Fibroblast of lung (primary cell): ENCODE measurements at regions not wholly inside any gene's neighbourhood (a gene's known extent, or its start where the extent isn't known, plus 50 kb on each side); places are given as distances from the start of the nearest gene placed in this dataset.

Experiments
- DNase-seq, 2 donors: peaks; one replicate each; pipeline versions ENCODE4 v3.0.0 to v3.0.0-alpha.2; 2010; ENCODE audit warnings: low read depth in 2 of 2
- H2AFZ ChIP-seq: 2 replicates; pipeline ENCODE4 v1.5.1; 2012; ENCODE audit warnings: low read length, control low read depth, inconsistent platforms
- H3K27ac ChIP-seq: 2 replicates; pipeline ENCODE4 v1.5.1; 2011; ENCODE audit warnings: low read length, control low read depth; ENCODE audit not compliant: insufficient read depth
- H3K27me3 ChIP-seq: 2 replicates; pipeline ENCODE4 v1.5.1; 2011; ENCODE audit warnings: mild to moderate bottlenecking, low read length; ENCODE audit not compliant: control insufficient read depth, insufficient read depth
- H3K36me3 ChIP-seq: 2 replicates; pipeline ENCODE4 v1.5.1; 2011; ENCODE audit warnings: low read length; ENCODE audit not compliant: control insufficient read depth, insufficient read depth
- H3K4me1 ChIP-seq: 2 replicates; pipeline ENCODE4 v1.5.1; 2011; ENCODE audit warnings: low read length; ENCODE audit not compliant: control insufficient read depth, insufficient read depth; ENCODE audit errors: extremely low read depth
- H3K4me2 ChIP-seq: 2 replicates; pipeline ENCODE4 v1.5.1; 2011; ENCODE audit warnings: low read length, control low read depth; ENCODE audit not compliant: insufficient read depth; ENCODE audit errors: extremely low read depth
- H3K4me3 ChIP-seq, 4 experiments: fragments of 200-600 bp in 1 of 4; sonication (generic) in 1 of 4; replicated peaks in 1 of 4; 2 replicates each; pipeline ENCODE4 v1.5.1; 2011 to 2016; ENCODE audit warnings: low read length in 4 of 4, low read depth in 3 of 4, mild to moderate bottlenecking in 3 of 4, control low read depth in 2 of 4, inconsistent platforms in 1 of 4, mixed read lengths in 1 of 4; ENCODE audit not compliant: insufficient read depth in 1 of 4; ENCODE audit errors: control extremely low read depth in 1 of 4
- H3K79me2 ChIP-seq: 2 replicates; pipeline ENCODE4 v1.5.1; 2012; ENCODE audit warnings: mild to moderate bottlenecking, low read length, inconsistent platforms; ENCODE audit not compliant: control insufficient read depth, insufficient read depth
- H3K9ac ChIP-seq: 2 replicates; pipeline ENCODE4 v1.5.1; 2011; ENCODE audit warnings: mild to moderate bottlenecking, low read length, control low read depth; ENCODE audit not compliant: insufficient read depth
- H3K9me3 ChIP-seq: 2 replicates; pipeline ENCODE4 v1.5.1; 2012; ENCODE audit warnings: low read depth, low read length; ENCODE audit not compliant: control insufficient read depth, insufficient read depth
- H4K20me1 ChIP-seq: 2 replicates; pipeline ENCODE4 v1.5.1; 2011; ENCODE audit warnings: low read length; ENCODE audit not compliant: control insufficient read depth, insufficient read depth; ENCODE audit errors: extremely low read depth
- EZH2 ChIP-seq: IDR thresholded peaks from 2 replicates; pipeline ENCODE4 v1.5.1; 2012; ENCODE audit warnings: low read length, control low read depth, mild to moderate bottlenecking; ENCODE audit errors: missing control alignments
- TF ChIP-seq, protein P1 (sequence below), 2 donors: IDR thresholded peaks in 1 of 2; conservative IDR thresholded peaks in 1 of 2; 1 replicate in 1 of 2; 2 replicates in 1 of 2; pipeline ENCODE4 v1.5.1; 2011 to 2012; ENCODE audit warnings: low read length in 2 of 2, control low read depth in 1 of 2, inconsistent platforms in 1 of 2, low read depth in 1 of 2, mild to moderate bottlenecking in 1 of 2

DNA sequence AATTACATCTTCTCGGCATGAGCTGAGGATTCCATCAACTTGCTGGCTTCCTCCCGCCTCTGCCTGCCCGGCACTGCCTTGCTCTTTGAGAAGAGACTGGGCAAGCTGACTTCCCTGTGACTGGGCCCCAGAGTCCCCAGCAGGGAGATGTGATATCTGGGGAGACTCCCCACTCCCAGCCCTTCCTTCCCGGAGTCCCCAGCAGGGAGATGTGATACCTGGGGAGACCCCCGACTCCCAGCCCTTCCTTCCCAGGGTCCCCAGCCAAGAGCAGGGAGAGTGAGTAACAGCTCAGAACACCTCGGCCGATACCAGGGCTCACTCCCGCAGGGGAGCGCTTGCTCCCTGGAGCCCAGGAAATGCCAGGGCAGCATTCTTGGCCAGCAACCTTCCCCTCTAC is 90.1 kb upstream of the NEURL1B start:
- no peak for DNase-seq
- Histone ChIP-seq H3K4me3 (no peak overlapping the region), H3K36me3 (no peaks in the 10 kb centered on the region), H3K27me3 (peaks cover 12% of the 10 kb centered on the region), H2AFZ (no peak overlapping the region), H4K20me1 (peaks cover 2% of the 10 kb centered on the region), H3K9me3 (no peaks in the 10 kb centered on the region), H3K79me2 (no peaks in the 10 kb centered on the region), H3K27ac (no peak overlapping the region), H3K4me1 (no peaks in the 10 kb centered on the region), H3K9ac (no peak overlapping the region), H3K4me2 (no peak overlapping the region)
- TF ChIP-seq, protein P1, sequence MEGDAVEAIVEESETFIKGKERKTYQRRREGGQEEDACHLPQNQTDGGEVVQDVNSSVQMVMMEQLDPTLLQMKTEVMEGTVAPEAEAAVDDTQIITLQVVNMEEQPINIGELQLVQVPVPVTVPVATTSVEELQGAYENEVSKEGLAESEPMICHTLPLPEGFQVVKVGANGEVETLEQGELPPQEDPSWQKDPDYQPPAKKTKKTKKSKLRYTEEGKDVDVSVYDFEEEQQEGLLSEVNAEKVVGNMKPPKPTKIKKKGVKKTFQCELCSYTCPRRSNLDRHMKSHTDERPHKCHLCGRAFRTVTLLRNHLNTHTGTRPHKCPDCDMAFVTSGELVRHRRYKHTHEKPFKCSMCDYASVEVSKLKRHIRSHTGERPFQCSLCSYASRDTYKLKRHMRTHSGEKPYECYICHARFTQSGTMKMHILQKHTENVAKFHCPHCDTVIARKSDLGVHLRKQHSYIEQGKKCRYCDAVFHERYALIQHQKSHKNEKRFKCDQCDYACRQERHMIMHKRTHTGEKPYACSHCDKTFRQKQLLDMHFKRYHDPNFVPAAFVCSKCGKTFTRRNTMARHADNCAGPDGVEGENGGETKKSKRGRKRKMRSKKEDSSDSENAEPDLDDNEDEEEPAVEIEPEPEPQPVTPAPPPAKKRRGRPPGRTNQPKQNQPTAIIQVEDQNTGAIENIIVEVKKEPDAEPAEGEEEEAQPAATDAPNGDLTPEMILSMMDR (conservative IDR thresholded peaks at IDR 0.05 in 1 of 2, IDR thresholded peaks at IDR 0.05 in 1 of 2; ENCODE audit: low read depth in 1 of 2, low read length in 2 of 2), result no peak
- no peak for TF ChIP-seq EZH2

DNA sequence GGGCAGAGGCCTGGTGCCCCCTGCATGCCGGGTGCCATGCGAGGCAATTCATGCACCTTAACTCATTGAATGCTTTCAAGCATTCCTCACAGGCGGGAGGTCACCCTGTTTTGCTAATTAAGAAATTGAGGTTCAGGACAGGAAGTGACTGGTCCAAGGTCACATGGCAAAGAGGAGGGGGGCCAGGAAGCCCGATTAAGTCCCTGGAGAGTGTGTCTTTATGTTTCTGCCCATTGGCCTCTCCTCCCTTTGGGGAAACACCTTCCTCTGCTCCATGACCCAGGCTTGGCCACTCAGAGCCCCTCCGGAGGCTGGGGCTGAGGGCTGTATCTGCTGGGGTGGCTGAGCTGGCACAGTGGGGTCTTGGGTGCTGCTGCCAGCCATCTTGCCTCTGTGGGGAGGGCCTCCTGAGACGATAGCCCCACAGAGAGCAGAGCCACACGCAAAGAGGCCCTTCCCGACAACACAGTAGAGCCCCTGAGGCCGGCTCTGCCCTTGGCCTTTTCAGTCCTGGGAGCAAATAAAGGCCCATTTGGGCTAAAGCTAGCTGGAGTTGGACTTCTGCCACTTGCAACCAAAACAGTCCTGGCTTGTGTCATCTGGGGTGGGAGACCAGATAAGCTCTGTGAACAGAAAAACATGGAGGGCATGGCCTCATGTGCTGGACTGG is 90.8 kb upstream of the NEURL1B start:
- DNase-seq, result no peak
- Histone ChIP-seq H3K9me3 (no peaks in the 10 kb centered on the region), H3K27ac (no peak overlapping the region), H3K36me3 (no peaks in the 10 kb centered on the region), H3K27me3 (peaks cover 12% of the 10 kb centered on the region), H2AFZ (no peak overlapping the region), H3K9ac (no peak overlapping the region), H4K20me1 (peaks cover 2% of the 10 kb centered on the region), H3K79me2 (no peaks in the 10 kb centered on the region), H3K4me1 (no peaks in the 10 kb centered on the region), H3K4me2 (no peak overlapping the region), H3K4me3 (no peak overlapping the region)
- TF ChIP-seq, protein P1 (conservative IDR thresholded peaks at IDR 0.05 in 1 of 2, IDR thresholded peaks at IDR 0.05 in 1 of 2; ENCODE audit: low read depth in 1 of 2, low read length in 2 of 2), result no peak
- TF ChIP-seq EZH2, result no peak

DNA sequence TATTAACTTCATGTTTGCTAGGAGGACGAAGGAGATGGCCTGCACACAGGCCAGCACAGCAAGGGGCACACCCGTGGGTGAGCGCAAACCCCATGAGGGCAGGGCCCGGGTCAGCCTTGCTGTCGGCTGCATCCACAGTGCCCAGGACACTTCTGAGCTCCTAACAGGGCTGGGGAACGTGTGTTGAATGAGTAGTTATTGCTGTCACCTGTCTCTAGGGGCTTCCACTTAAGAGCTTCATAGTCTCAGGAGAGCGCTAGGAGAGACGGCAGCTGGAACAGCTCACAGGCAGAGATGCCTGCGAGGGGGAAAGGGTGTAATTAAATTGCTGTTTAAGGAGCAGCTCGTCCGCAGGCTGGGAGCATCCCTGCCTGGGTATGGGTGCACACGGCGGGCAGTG is 91.4 kb upstream of the NEURL1B start:
- Histone ChIP-seq H3K9ac (no peak overlapping the region), H3K4me3 (no peak overlapping the region), H3K36me3 (no peaks in the 10 kb centered on the region), H3K4me1 (no peaks in the 10 kb centered on the region), H3K27ac (no peak overlapping the region), H2AFZ (no peak overlapping the region), H3K79me2 (no peaks in the 10 kb centered on the region), H3K4me2 (no peak overlapping the region), H4K20me1 (peaks cover 2% of the 10 kb centered on the region), H3K9me3 (no peaks in the 10 kb centered on the region), H3K27me3 (peaks cover 12% of the 10 kb centered on the region)
- DNase-seq, result no peak
- TF ChIP-seq, protein P1 (conservative IDR thresholded peaks at IDR 0.05 in 1 of 2, IDR thresholded peaks at IDR 0.05 in 1 of 2; ENCODE audit: low read depth in 1 of 2, low read length in 2 of 2), result no peak
- no peak for TF ChIP-seq EZH2
